Endothelial cell (in vitro differentiated cells): ENCODE measurements at regions not wholly inside any gene's neighbourhood (a gene's known extent, or its start where the extent isn't known, plus 50 kb on each side); places are given as distances from the start of the nearest gene placed in this dataset.

ENCODE experiments used
- DNase-seq: peaks from one replicate; pipeline ENCODE4 v3.0.0; 2021; ENCODE audit warnings: low spot score
- H3K27ac Mint-ChIP-seq: one replicate; pipeline ENCODE4 v1.8.0; 2021; ENCODE audit warnings: mixed read lengths, inconsistent platforms; ENCODE audit not compliant: unreplicated experiment
- H3K27me3 Mint-ChIP-seq: one replicate; pipeline ENCODE4 v1.8.0; 2021; ENCODE audit warnings: mild to moderate bottlenecking, moderate library complexity, mixed read lengths, inconsistent platforms; ENCODE audit not compliant: unreplicated experiment
- H3K36me3 Mint-ChIP-seq: one replicate; pipeline ENCODE4 v1.8.0; 2021; ENCODE audit warnings: mild to moderate bottlenecking, low read depth, mixed read lengths, inconsistent platforms; ENCODE audit not compliant: unreplicated experiment
- H3K4me1 Mint-ChIP-seq: one replicate; pipeline ENCODE4 v1.8.0; 2021; ENCODE audit warnings: mild to moderate bottlenecking, mixed read lengths, inconsistent platforms; ENCODE audit not compliant: unreplicated experiment
- H3K4me3 Mint-ChIP-seq: one replicate; pipeline ENCODE4 v1.8.0; 2021; ENCODE audit warnings: mild to moderate bottlenecking, mixed read lengths, inconsistent platforms; ENCODE audit not compliant: unreplicated experiment
- H3K9me3 Mint-ChIP-seq: one replicate; pipeline ENCODE4 v1.8.0; 2021; ENCODE audit warnings: mixed read lengths, inconsistent platforms; ENCODE audit not compliant: unreplicated experiment
- CTCF ChIP-seq: fragments of 200-600 bp; sonication (generic); IDR thresholded peaks from one replicate; pipeline ENCODE4 v1.5.0; 2021; ENCODE audit warnings: antibody characterized with exemption; ENCODE audit not compliant: unreplicated experiment

GRCh38 chr1:188669728-188670382 is 1807.8 kb downstream of the BRINP3 start:
- H3K4me1 Mint-ChIP-seq: no peaks in the 10 kb centered on the region
- no peaks in the 10 kb centered on the region for H3K27me3 Mint-ChIP-seq
- no peak overlapping the region for H3K4me3 Mint-ChIP-seq
- no peak for TF ChIP-seq CTCF
- no peaks in the 10 kb centered on the region for H3K9me3 Mint-ChIP-seq
- no peaks in the 10 kb centered on the region for H3K36me3 Mint-ChIP-seq
- no peak for DNase-seq
- no peak overlapping the region for H3K27ac Mint-ChIP-seq

- Mint-ChIP-seq H3K9me3 (no peaks in the 10 kb centered on the region), H3K27ac (no peak overlapping the region), H3K4me3 (no peak overlapping the region), H3K27me3 (no peaks in the 10 kb centered on the region), H3K36me3 (no peaks in the 10 kb centered on the region), H3K4me1 (no peaks in the 10 kb centered on the region)
- DNase-seq: no peak
- no peak for TF ChIP-seq CTCF
Observed at GRCh38 chr1:188670837-188671236, 1806.8 kb downstream of the BRINP3 start.

GRCh38 chr1:188672153-188672552 is 1805.5 kb downstream of the BRINP3 start:
- TF ChIP-seq CTCF: no peak
- Mint-ChIP-seq H3K9me3 (no peaks in the 10 kb centered on the region), H3K4me1 (no peaks in the 10 kb centered on the region), H3K27me3 (no peaks in the 10 kb centered on the region), H3K4me3 (no peak overlapping the region), H3K36me3 (no peaks in the 10 kb centered on the region), H3K27ac (no peak overlapping the region)
- DNase-seq: no peak

- no peak overlapping the region for H3K27ac Mint-ChIP-seq
- no peak for DNase-seq
- H3K9me3 Mint-ChIP-seq: no peaks in the 10 kb centered on the region
- no peaks in the 10 kb centered on the region for H3K36me3 Mint-ChIP-seq
- H3K4me1 Mint-ChIP-seq: no peaks in the 10 kb centered on the region
- no peak for TF ChIP-seq CTCF
- no peak overlapping the region for H3K4me3 Mint-ChIP-seq
- H3K27me3 Mint-ChIP-seq: no peaks in the 10 kb centered on the region
Observed at GRCh38 chr1:188689542-188689941, 1788.1 kb downstream of the BRINP3 start.

- no peak overlapping the region for H3K4me3 Mint-ChIP-seq
Observed at GRCh38 chr1:188700116-188700515, 1777.5 kb downstream of the BRINP3 start.

More at GRCh38 chr1:188700116-188700515, 1777.5 kb downstream of the BRINP3 start:
- H3K27me3 Mint-ChIP-seq: no peaks in the 10 kb centered on the region
- H3K9me3 Mint-ChIP-seq: no peaks in the 10 kb centered on the region
- H3K27ac Mint-ChIP-seq: no peak overlapping the region
- TF ChIP-seq CTCF: no peak
- no peak for DNase-seq
- H3K4me1 Mint-ChIP-seq: no peaks in the 10 kb centered on the region
- no peaks in the 10 kb centered on the region for H3K36me3 Mint-ChIP-seq
